Kidney (tissue), 13 donors: ENCODE measurements at regions not wholly inside any gene's neighbourhood (a gene's known extent, or its start where the extent isn't known, plus 50 kb on each side); places are given as distances from the start of the nearest gene placed in this dataset.
"Not testable (repeated sequence)": the region's sequence is repeated elsewhere in the genome, so short reads cannot be mapped to it uniquely, and the experiment has no call there.

Source experiments
- DNase-seq, 5 donors: peaks; one replicate each; pipeline ENCODE4 v3.0.0-alpha.2; 2013 to 2020
- FAIRE-seq: peaks from 2 replicates; lab custom pipeline; 2012; peaks lifted over from hg19 to GRCh38; lab: Jason Lieb, UNC
- H3K27ac ChIP-seq, 2 donors: one replicate each; pipeline ENCODE4 v1.7.0; 2013; ENCODE audit warnings: low read depth in 2 of 2, low read length in 2 of 2, inconsistent platforms in 1 of 2
- H3K27me3 ChIP-seq: one replicate; pipeline ENCODE4 v1.7.1; 2013; ENCODE audit warnings: low read length, inconsistent platforms; ENCODE audit not compliant: control insufficient read depth, insufficient read depth
- H3K36me3 ChIP-seq, 3 donors: one replicate each; pipeline versions ENCODE4 v1.7.0 to v1.7.1; 2013; ENCODE audit warnings: low read length in 3 of 3, control low read depth in 1 of 3, inconsistent platforms in 1 of 3; ENCODE audit not compliant: insufficient read depth in 3 of 3, control insufficient read depth in 2 of 3
- H3K4me1 ChIP-seq, 3 donors: one replicate each; pipeline versions ENCODE4 v1.7.0 to v1.7.1; 2013; ENCODE audit warnings: low read length in 3 of 3, inconsistent platforms in 1 of 3, low read depth in 1 of 3; ENCODE audit not compliant: control insufficient read depth in 2 of 3, insufficient read depth in 2 of 3
- H3K4me3 ChIP-seq, 3 donors: one replicate each; pipeline versions ENCODE4 v1.7.0 to v1.8.1; 2013; ENCODE audit warnings: low read length in 3 of 3, control low read depth in 1 of 3, inconsistent platforms in 1 of 3
- H3K9ac ChIP-seq, 3 donors: one replicate each; pipeline versions ENCODE4 v1.7.0 to v1.7.1; 2013; ENCODE audit warnings: low read length in 3 of 3, control low read depth in 1 of 3, inconsistent platforms in 1 of 3
- H3K9me3 ChIP-seq, 3 donors: one replicate each; pipeline versions ENCODE4 v1.7.0 to v1.7.1; 2013; ENCODE audit warnings: low read length in 3 of 3, control low read depth in 1 of 3, inconsistent platforms in 1 of 3; ENCODE audit not compliant: control insufficient read depth in 2 of 3, insufficient read depth in 1 of 3
- CTCF ChIP-seq: IDR thresholded peaks from 3 replicates; pipeline ENCODE4 v1.5.1; 2012; ENCODE audit warnings: mild to moderate bottlenecking, moderate library complexity, borderline replicate concordance; ENCODE audit not compliant: insufficient read depth; ENCODE audit errors: extremely low read depth
- intact Hi-C: fragments of 100-400 bp; cut with DNase I; formaldehyde crosslinking; loops from one replicate; pipeline ENCODE4 v1.11.1; 2022
- donor health status: control.
- donor health status: control.
- donor health status: control.
- donor health status: control.
- donor health status: control.
- donor health status: DM: yes; HTN: yes; CAD: no.
- donor health status: Normal renal cell carcinoma (clear cell type).

DNA sequence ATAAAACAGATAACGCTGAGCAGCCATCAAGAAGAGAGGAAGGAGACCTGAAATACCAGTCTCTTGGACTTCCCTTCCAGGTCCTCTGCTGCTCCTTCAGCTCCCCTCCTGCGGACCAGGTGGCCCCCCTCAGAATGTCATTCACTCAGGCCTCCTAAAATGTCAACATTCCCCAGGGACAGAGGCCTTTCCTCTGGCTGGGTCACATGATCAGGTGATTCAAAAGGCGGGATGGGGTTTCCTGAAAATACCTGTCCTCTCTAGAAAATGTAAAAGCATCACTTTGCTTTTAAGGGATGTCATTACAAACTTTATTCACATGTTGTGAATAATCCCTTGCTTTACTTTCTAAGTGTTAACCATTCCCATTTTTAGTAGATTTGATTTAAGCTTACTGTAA is 311.1 kb downstream of the INHBA start:
- intact Hi-C loops = no loop called here
- Histone ChIP-seq H3K9ac (no peak overlapping the region), H3K36me3 (no peaks in the 10 kb centered on the region), H3K9me3 (peaks cover 0 to 4% (median 0%) of the 10 kb centered on the region in 3 donors), H3K4me3 (no peak overlapping the region), H3K4me1 (no peaks in the 10 kb centered on the region), H3K27ac (no peak overlapping the region), H3K27me3 (no peaks in the 10 kb centered on the region)
- DNase-seq = no peak
- no peak for TF ChIP-seq CTCF
- no peak for FAIRE-seq

DNA sequence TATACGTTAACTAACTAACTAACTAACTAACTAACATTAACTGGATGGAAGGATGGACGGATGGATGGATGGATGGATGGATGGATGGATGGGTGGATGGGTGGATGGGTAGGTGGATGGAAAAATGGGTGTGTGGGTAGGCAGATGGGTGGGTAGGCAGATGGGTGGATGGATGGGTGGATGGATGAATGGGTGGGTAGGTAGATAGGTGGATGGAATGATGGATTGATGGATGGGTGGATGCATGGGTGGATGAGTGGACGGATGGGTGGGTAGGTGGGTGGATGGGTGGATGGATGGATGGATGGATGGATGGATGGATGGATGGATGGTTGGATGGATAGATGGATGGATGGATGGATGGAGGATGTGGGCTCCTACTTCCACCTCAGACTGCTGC is 314.0 kb downstream of the INHBA start:
- not testable (repeated sequence) for FAIRE-seq

GRCh38 chr7:41385996-41386395 is 316.9 kb downstream of the INHBA start:
- Histone ChIP-seq H3K4me1 (no peaks in the 10 kb centered on the region), H3K9ac (no peak overlapping the region), H3K27me3 (no peaks in the 10 kb centered on the region), H3K36me3 (no peaks in the 10 kb centered on the region), H3K9me3 (no peaks in the 10 kb centered on the region), H3K4me3 (no peak overlapping the region), H3K27ac (no peak overlapping the region)
- intact Hi-C loops = no loop called here
- TF ChIP-seq CTCF = no peak
- FAIRE-seq = no peak
- no peak for DNase-seq

More for the DNA sequence above, 314.0 kb downstream of the INHBA start:
- DNase-seq, H3K4me3 ChIP-seq, H3K27ac ChIP-seq, H3K36me3 ChIP-seq, H3K9ac ChIP-seq, intact Hi-C loops, H3K4me1 ChIP-seq, H3K9me3 ChIP-seq, H3K27me3 ChIP-seq: not testable (repeated sequence)

GRCh38 chr7:41384418-41384817 is 318.5 kb downstream of the INHBA start:
- H3K36me3 ChIP-seq = no peaks in the 10 kb centered on the region
- H3K4me3 ChIP-seq = no peak overlapping the region
- FAIRE-seq (no peak), DNase-seq (no peak)
- H3K27me3 ChIP-seq = no peaks in the 10 kb centered on the region
- no peaks in the 10 kb centered on the region for H3K4me1 ChIP-seq
- no peak overlapping the region for H3K27ac ChIP-seq
- TF ChIP-seq CTCF = no peak
- H3K9me3 ChIP-seq = no peaks in the 10 kb centered on the region
- H3K9ac ChIP-seq = no peak overlapping the region
- intact Hi-C loops = no loop called here
